LNCaP clone FGC (cell line): ENCODE measurements at regions not wholly inside any gene's neighbourhood (a gene's known extent, or its start where the extent isn't known, plus 50 kb on each side); places are given as distances from the start of the nearest gene placed in this dataset.

Source experiments
- DNase-seq: peaks from one replicate; pipeline ENCODE4 v3.0.0-alpha.2; 2011; ENCODE audit warnings: low read depth
- H3K4me3 ChIP-seq: 2 replicates; pipeline ENCODE4 v1.5.1; 2011; ENCODE audit warnings: mild to moderate bottlenecking, low read depth, low read length, control low read depth
- TF ChIP-seq, protein P1 (sequence below): IDR thresholded peaks from 2 replicates; pipeline ENCODE4 v1.5.1; 2012; ENCODE audit warnings: mild to moderate bottlenecking; ENCODE audit not compliant: control insufficient read depth, insufficient read depth; ENCODE audit errors: extremely low read depth

DNA sequence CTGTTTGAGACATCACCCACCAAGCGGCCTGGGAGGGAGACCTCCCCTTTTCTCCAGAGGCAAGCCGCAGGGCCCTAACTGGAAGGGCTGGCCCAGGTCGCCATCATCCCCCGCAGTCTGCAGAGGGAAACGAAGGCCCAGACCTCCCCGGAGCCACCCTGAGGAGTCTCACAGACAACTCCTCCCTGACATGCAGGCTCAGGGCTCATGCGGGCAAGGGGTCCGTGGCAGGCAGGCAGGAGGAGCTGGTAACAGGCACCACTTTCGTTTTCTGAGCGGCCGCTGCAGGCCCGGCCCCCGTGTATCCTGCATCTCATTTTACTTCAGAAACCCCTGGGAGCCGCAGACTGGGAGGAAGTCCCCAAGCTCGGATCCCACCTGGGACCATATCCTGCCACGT, 192.0 kb upstream of the PPP1R26 start:
- no peak for DNase-seq
- TF ChIP-seq, protein P1, sequence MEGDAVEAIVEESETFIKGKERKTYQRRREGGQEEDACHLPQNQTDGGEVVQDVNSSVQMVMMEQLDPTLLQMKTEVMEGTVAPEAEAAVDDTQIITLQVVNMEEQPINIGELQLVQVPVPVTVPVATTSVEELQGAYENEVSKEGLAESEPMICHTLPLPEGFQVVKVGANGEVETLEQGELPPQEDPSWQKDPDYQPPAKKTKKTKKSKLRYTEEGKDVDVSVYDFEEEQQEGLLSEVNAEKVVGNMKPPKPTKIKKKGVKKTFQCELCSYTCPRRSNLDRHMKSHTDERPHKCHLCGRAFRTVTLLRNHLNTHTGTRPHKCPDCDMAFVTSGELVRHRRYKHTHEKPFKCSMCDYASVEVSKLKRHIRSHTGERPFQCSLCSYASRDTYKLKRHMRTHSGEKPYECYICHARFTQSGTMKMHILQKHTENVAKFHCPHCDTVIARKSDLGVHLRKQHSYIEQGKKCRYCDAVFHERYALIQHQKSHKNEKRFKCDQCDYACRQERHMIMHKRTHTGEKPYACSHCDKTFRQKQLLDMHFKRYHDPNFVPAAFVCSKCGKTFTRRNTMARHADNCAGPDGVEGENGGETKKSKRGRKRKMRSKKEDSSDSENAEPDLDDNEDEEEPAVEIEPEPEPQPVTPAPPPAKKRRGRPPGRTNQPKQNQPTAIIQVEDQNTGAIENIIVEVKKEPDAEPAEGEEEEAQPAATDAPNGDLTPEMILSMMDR: no peak
- no peak overlapping the region for H3K4me3 ChIP-seq

DNA sequence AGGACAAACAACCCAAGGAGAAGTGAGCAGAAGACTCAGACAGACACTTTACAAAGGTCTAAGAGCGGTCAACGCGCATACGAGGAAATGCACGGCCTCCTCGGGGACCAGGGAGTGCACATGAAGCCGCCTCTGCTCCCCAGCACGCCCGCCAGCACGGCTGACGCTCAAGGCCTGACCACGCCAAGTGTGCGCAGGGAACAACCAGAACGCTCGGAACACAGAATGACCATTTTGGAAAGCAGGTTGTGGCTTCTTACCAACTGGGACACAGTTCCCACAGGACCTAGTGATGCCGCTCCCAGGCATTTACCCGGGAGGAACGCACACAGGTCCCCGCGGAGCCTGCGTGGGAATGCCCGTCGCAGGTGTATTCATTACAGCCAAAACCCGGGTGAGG, 191.5 kb upstream of the PPP1R26 start:
- DNase-seq: no peak
- TF ChIP-seq, protein P1: no peak
- H3K4me3 ChIP-seq: no peak overlapping the region

DNA sequence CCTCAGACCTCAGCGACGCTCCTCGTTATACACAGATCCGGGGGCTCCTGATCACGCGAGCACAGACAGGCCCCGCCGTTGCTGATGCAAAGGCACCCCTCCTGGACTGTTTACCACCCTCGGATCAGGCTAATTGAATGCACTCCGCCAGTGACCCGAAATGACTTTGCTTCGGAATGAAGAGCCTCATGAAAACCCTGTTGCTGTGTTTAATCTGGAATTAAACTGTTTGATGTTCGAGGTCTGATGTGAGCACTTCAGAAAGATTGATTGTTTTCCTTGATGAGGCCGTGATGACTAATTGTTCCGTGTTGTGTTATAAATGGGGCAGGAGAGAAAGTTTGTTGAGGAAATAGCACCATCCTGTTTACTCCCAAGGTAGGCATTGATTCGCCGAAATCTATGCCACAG, 190.5 kb upstream of the PPP1R26 start:
- DNase-seq: peak; percentile 56
- H3K4me3 ChIP-seq: no peak overlapping the region
- TF ChIP-seq, protein P1: no peak

DNA sequence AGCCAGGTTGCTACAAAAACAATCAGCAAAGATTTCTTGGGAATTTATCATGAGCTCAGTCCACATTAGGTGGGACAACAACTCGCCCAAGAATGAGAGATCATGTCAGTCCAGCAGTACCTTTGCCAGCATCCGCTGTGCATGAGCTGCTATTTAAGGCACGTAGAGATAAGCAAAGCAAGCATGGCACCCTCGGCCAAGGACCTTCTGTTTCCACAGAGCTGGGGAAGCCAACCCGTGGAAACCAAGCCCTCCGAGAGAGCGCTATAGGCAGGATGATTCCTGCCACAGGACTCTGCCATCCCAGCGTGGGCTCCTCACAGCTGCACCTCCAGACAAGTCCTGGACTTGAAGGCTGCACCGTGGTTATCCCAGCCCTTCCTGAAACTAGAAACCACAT, 189.5 kb upstream of the PPP1R26 start:
- no peak overlapping the region for H3K4me3 ChIP-seq
- TF ChIP-seq, protein P1: no peak
- DNase-seq: no peak

DNA sequence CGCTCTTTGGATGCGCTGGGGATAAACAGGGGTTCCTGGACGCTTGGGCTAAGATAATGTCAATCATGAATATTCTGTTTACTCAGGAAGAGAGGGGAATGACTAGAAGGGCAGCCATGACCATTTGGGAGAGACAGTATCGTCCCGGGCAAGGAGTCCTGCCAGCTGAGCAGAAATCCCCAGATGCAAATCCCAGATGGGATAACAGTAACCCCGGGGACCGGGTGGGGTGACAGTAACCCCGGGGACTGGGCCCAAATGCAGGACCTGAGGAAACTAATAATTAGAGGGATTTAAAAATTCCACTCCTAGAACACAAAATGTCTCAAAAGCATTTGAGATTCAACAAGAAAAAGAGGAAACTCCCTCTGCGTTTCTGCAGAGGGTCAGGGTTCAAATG, 189.0 kb upstream of the PPP1R26 start:
- H3K4me3 ChIP-seq: no peak overlapping the region
- DNase-seq: no peak
- TF ChIP-seq, protein P1: no peak

DNA sequence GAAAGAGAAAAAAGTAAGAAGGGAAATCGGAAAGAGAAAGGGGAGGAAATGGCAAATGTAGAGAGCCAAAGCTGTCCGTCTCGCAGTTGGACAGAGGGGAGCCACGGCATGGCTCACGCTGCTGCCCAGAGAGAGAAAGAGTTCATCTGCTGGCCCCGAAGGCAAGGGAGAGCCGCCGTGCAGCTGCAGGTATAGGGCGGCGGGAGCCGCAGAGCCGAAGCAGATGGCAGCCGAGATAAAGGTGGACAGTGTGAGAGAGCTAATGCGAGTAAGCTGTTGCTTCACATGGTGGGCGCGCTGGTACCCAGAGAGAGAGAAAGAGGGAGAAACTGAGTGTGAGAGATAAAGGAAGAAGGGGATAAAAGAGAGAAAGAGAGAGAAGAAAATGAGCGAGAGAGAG, 188.4 kb upstream of the PPP1R26 start:
- TF ChIP-seq, protein P1: no peak
- no peak overlapping the region for H3K4me3 ChIP-seq
- DNase-seq: no peak

DNA sequence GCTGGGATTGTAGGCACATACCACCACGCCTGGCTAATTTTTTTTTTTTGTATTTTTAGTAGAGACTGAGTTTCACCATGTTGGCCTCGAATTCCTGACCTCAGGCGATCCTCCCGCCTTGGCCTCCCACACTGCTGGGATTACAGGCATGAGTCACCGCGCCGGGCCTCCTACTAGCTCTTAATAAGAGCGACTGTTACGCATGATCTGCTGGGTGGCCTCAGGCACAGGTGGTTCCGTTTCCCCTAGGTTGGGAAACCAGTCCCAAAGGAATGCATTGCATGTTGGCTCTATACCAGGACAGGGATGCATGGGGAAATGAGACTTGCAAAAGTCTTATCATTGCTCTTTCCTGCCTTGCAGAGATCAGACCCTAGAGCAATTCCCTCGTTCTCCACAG, 184.7 kb upstream of the PPP1R26 start:
- DNase-seq: no peak

More for the DNA sequence above, 184.7 kb upstream of the PPP1R26 start:
- TF ChIP-seq, protein P1: no peak
- no peak overlapping the region for H3K4me3 ChIP-seq
